Activated CD4-positive, CD25-positive, alpha-beta regulatory T cell treated with anti-CD3 and anti-CD28 coated beads, Interleukin-2, amount 50 U/mL, for 16 hours (primary cell): ENCODE measurements at regions not wholly inside any gene's neighbourhood (a gene's known extent, or its start where the extent isn't known, plus 50 kb on each side); places are given as distances from the start of the nearest gene placed in this dataset.
"Not testable (repeated sequence)": the region's sequence is repeated elsewhere in the genome, so short reads cannot be mapped to it uniquely, and the experiment has no call there.

ENCODE experiments used
- DNase-seq: peaks from one replicate; pipeline ENCODE4 v3.0.0-alpha.2; 2020; ENCODE audit warnings: low read depth, low spot score

- DNase-seq, result no peak
Observed at GRCh38 chr6:130715058-130715457, 112.1 kb upstream of the SMLR1 start.

- no peak for DNase-seq
Observed at GRCh38 chr6:130716466-130716865, 110.7 kb upstream of the SMLR1 start.

- DNase-seq, result no peak
Observed at GRCh38 chr6:130717657-130718056, 109.5 kb upstream of the SMLR1 start.

- no peak for DNase-seq
Observed at GRCh38 chr6:130720076-130720715, 107.0 kb upstream of the SMLR1 start.

- DNase-seq, result no peak
Observed at GRCh38 chr6:130724089-130724488, 103.1 kb upstream of the SMLR1 start.

- no peak for DNase-seq
Observed at GRCh38 chr6:130725551-130725950, 101.7 kb upstream of the SMLR1 start.

- not testable (repeated sequence) for DNase-seq
Observed at GRCh38 chr6:130728064-130728463, 99.1 kb upstream of the SMLR1 start.

- no peak for DNase-seq
Observed at GRCh38 chr6:130730600-130730999, 96.6 kb upstream of the SMLR1 start.

GRCh38 chr6:130734161-130734560 is 93.0 kb upstream of the SMLR1 start:
- DNase-seq, result no peak

GRCh38 chr6:130740308-130740707 is 86.9 kb upstream of the SMLR1 start:
- DNase-seq, result no peak

- DNase-seq, result no peak
Observed at GRCh38 chr6:130742131-130742681, 85.0 kb upstream of the SMLR1 start.

- no peak for DNase-seq
Observed at GRCh38 chr6:130743175-130743574, 84.0 kb upstream of the SMLR1 start.

- no peak for DNase-seq
Observed at GRCh38 chr6:130744576-130745366, 82.4 kb upstream of the SMLR1 start.

- DNase-seq, result no peak
Observed at GRCh38 chr6:130748041-130748440, 79.2 kb upstream of the SMLR1 start.

- no peak for DNase-seq
Observed at GRCh38 chr6:130749402-130749801, 77.8 kb upstream of the SMLR1 start.

- no peak for DNase-seq
Observed at GRCh38 chr6:130752267-130752666, 74.9 kb upstream of the SMLR1 start.

GRCh38 chr6:130754786-130755367 is 72.3 kb upstream of the SMLR1 start:
- no peak for DNase-seq

- no peak for DNase-seq
Observed at GRCh38 chr6:130755368-130756034, 71.7 kb upstream of the SMLR1 start.

GRCh38 chr6:130756824-130757223 is 70.4 kb upstream of the SMLR1 start:
- no peak for DNase-seq

GRCh38 chr6:130758813-130759212 is 68.4 kb upstream of the SMLR1 start:
- no peak for DNase-seq

- DNase-seq, result no peak
Observed at GRCh38 chr6:130760006-130760405, 67.2 kb upstream of the SMLR1 start.

- no peak for DNase-seq
Observed at GRCh38 chr6:130761286-130761685, 65.9 kb upstream of the SMLR1 start.
